T-cell (primary cell): ENCODE measurements at regions not wholly inside any gene's neighbourhood (a gene's known extent, or its start where the extent isn't known, plus 50 kb on each side); places are given as distances from the start of the nearest gene placed in this dataset.

Experiments
- ATAC-seq, 4 experiments: fragments of 200-7000 bp in 3 of 4; fragments of 150-1000 bp in 1 of 4; cut with Tn5 transposase; replicated peaks in 1 of 4; 1 replicate in 3 of 4; 2 replicates in 1 of 4; pipeline ENCODE4 v1.10.0; 2021; ENCODE audit warnings: moderate library complexity in 3 of 4, mild to moderate bottlenecking in 2 of 4, moderate number of reproducible peaks in 1 of 4
- CTCF ChIA-PET, 2 donors: fragments of 300-600 bp; sonication (Branson Sonifier 250); formaldehyde crosslinking; loops; one replicate each; lab custom pipeline; 2022; ENCODE audit warnings: antibody characterized with exemption in 2 of 2; lab: Charles Lee
- POLR2A ChIA-PET, 2 donors: fragments of 300-600 bp; sonication (Branson Sonifier 250); formaldehyde crosslinking; loops; one replicate each; lab custom pipeline; 2022; ENCODE audit warnings: antibody characterized with exemption in 2 of 2; lab: Charles Lee
- DNase-seq, 35 experiments: peaks; one replicate each; pipeline versions ENCODE4 v3.0.0 to v3.0.0-alpha.2; 2013 to 2023
- H3K27ac ChIP-seq: one replicate; pipeline ENCODE4 v1.5.1; 2013; ENCODE audit warnings: low read length
- H3K27me3 ChIP-seq, 2 experiments: replicated peaks in 1 of 2; 1 replicate in 1 of 2; 2 replicates in 1 of 2; pipeline versions ENCODE4 v1.6.1 to v1.7.0; 2013; ENCODE audit warnings: low read length in 1 of 2, mixed read lengths in 1 of 2; ENCODE audit not compliant: control insufficient read depth in 2 of 2, insufficient read depth in 2 of 2; ENCODE audit errors: extremely low read depth in 1 of 2
- H3K36me3 ChIP-seq, 2 donors: 1 replicate in 1 of 2; 2 replicates in 1 of 2; pipeline versions ENCODE4 v1.6.1 to v1.7.0; 2013; ENCODE audit warnings: low read length in 1 of 2; ENCODE audit not compliant: control insufficient read depth in 2 of 2, insufficient read depth in 1 of 2; ENCODE audit errors: extremely low read depth in 1 of 2
- H3K4me1 ChIP-seq, 2 experiments: 1 replicate in 1 of 2; 2 replicates in 1 of 2; pipeline versions ENCODE4 v1.6.1 to v1.7.0; 2013; ENCODE audit warnings: low read length in 2 of 2, mixed read lengths in 1 of 2; ENCODE audit not compliant: insufficient read depth in 2 of 2, control insufficient read depth in 1 of 2; ENCODE audit errors: extremely low read depth in 1 of 2
- H3K4me3 ChIP-seq, 2 donors: 1 replicate in 1 of 2; 2 replicates in 1 of 2; pipeline versions ENCODE4 v1.5.1 to v1.7.0; 2013; ENCODE audit warnings: mild to moderate bottlenecking in 2 of 2, low read length in 1 of 2, moderate library complexity in 1 of 2; ENCODE audit not compliant: control insufficient read depth in 1 of 2; ENCODE audit errors: extremely low read depth in 1 of 2
- H3K9me3 ChIP-seq: 2 replicates; pipeline ENCODE4 v1.7.0; 2013
- H3K27ac Mint-ChIP-seq, 2 donors: one replicate each; pipeline ENCODE4 v1.8.0; 2020 to 2021; ENCODE audit warnings: mild to moderate bottlenecking in 2 of 2, mixed read lengths in 2 of 2
- H3K27me3 Mint-ChIP-seq, 2 donors: one replicate each; pipeline ENCODE4 v1.8.0; 2021 to 2022; ENCODE audit warnings: mixed read lengths in 2 of 2
- H3K36me3 Mint-ChIP-seq: one replicate; pipeline ENCODE4 v1.8.0; 2021; ENCODE audit warnings: mixed read lengths
- H3K4me1 Mint-ChIP-seq, 3 donors: one replicate each; pipeline ENCODE4 v1.8.0; 2020 to 2022; ENCODE audit warnings: mixed read lengths in 3 of 3, mild to moderate bottlenecking in 1 of 3
- H3K4me3 Mint-ChIP-seq, 3 donors: one replicate each; pipeline ENCODE4 v1.8.0; 2020 to 2022; ENCODE audit warnings: mild to moderate bottlenecking in 3 of 3, mixed read lengths in 3 of 3, moderate library complexity in 3 of 3
- H3K9me3 Mint-ChIP-seq, 3 donors: one replicate each; pipeline ENCODE4 v1.8.0; 2020 to 2022; ENCODE audit warnings: mixed read lengths in 3 of 3
- WGBS: methylation state at CpG from one replicate; pipeline ENCODE4 v1.1.5; 2013; ENCODE audit warnings: missing lambda C conversion rate; ENCODE audit not compliant: insufficient coverage; 5-methylcytosine and 5-hydroxymethylcytosine counted together

DNA sequence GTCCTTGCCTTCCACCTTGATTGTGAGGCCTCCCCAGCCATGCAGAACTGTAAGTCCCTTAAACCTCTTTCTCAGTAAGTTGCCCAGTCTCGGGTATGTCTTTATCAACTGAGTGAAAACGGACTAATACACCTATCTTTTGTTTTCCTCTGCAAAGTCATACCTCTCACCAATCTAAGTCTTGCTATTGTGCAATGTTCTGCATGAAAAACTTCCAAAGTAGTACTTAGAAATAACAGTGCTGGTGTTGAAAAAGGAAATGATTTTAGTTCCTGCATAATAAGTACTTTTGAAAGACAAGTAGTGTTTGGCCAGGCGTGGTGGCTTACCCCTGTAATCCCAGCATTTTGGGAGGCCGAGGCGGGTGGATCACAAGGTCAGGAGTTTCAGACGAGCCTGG lies 573.5 kb downstream of the ANKRD50 start:
- no peak for ATAC-seq
- Histone ChIP-seq H3K4me1 (no peaks in the 10 kb centered on the region), H3K4me3 (no peak overlapping the region), H3K27me3 (no peaks in the 10 kb centered on the region), H3K27ac (no peak overlapping the region), H3K9me3 (no peaks in the 10 kb centered on the region), H3K36me3 (no peaks in the 10 kb centered on the region)
- Mint-ChIP-seq H3K27me3 (no peaks in the 10 kb centered on the region), H3K27ac (no peak overlapping the region), H3K4me1 (no peaks in the 10 kb centered on the region), H3K4me3 (no peak overlapping the region), H3K9me3 (peaks cover 1 to 8% (median 8%) of the 10 kb centered on the region in 3 donors), H3K36me3 (no peaks in the 10 kb centered on the region)
- CTCF ChIA-PET, result no interaction called here
- DNase-seq, result no peak
- POLR2A ChIA-PET, result no interaction called here
- WGBS, result 70% methylated on average over 2 of the region's 6 CpGs

DNA sequence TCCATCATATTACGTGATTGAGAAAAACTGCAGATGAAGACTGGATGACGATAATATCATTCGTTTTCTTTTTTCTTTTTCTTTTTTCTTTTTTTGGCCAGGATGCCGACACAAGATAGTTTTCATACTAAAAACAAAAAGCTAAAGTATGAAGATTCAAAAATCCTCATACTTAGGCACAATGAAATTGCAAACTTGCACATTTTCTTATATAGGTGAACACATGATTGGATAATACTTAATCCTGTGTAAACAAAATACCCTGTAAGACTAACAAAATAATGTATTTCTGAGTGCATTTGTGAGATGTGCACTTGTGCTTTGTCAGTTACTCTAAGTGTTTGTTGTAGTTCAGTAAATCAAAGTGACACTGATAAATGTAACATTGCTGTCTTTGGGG lies 568.9 kb downstream of the ANKRD50 start:
- no peaks in the 10 kb centered on the region for H3K27me3 ChIP-seq
- H3K27me3 Mint-ChIP-seq, result no peaks in the 10 kb centered on the region
- H3K4me1 ChIP-seq, result no peaks in the 10 kb centered on the region
- POLR2A ChIA-PET, result no interaction called here
- H3K9me3 Mint-ChIP-seq, result peaks cover 1 to 5% (median 4%) of the 10 kb centered on the region in 3 donors
- ATAC-seq (no peak), DNase-seq (no peak)
- no peak overlapping the region for H3K27ac Mint-ChIP-seq
- no peaks in the 10 kb centered on the region for H3K9me3 ChIP-seq
- no peak overlapping the region for H3K4me3 Mint-ChIP-seq
- no peaks in the 10 kb centered on the region for H3K4me1 Mint-ChIP-seq
- H3K27ac ChIP-seq, result no peak overlapping the region
- CTCF ChIA-PET, result no interaction called here
- H3K36me3 ChIP-seq, result no peaks in the 10 kb centered on the region
- H3K4me3 ChIP-seq, result no peak overlapping the region
- WGBS, result no CpG with 5 or more reads among the region's 4 CpGs
- H3K36me3 Mint-ChIP-seq, result no peaks in the 10 kb centered on the region

GRCh38 chr4:124144238-124144654 lies 568.3 kb downstream of the ANKRD50 start:
- Histone ChIP-seq H3K4me3 (no peak overlapping the region), H3K27ac (no peak overlapping the region), H3K27me3 (no peaks in the 10 kb centered on the region), H3K9me3 (no peaks in the 10 kb centered on the region), H3K4me1 (no peaks in the 10 kb centered on the region), H3K36me3 (no peaks in the 10 kb centered on the region)
- Mint-ChIP-seq H3K36me3 (no peaks in the 10 kb centered on the region), H3K4me1 (no peaks in the 10 kb centered on the region), H3K27me3 (no peaks in the 10 kb centered on the region), H3K9me3 (peaks cover 0 to 5% (median 1%) of the 10 kb centered on the region in 3 donors), H3K4me3 (no peak overlapping the region), H3K27ac (no peak overlapping the region)
- POLR2A ChIA-PET, result no interaction called here
- ATAC-seq (no peak), DNase-seq (no peak)
- 80% methylated on average over 1 of the region's 4 CpGs for WGBS
- CTCF ChIA-PET, result no interaction called here

DNA sequence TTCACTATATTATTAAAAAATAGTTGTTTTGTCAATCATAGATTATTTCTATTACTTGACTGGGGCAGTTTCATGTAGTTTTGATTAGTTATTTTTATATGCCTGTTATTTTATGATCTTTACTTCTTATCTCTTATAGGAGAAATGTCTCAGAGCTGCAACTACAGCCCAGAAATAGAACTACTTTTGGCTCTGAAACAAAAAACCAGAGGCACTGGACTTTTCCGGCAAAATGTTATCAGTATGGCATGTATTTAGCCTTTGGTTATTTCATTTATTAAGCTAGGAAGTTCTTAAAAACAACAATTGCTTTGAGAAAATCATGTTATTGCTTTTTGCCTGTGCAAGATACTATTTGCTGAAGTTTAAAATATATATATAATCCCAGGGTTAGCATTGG lies 566.5 kb downstream of the ANKRD50 start:
- Histone ChIP-seq H3K4me1 (no peaks in the 10 kb centered on the region), H3K9me3 (no peaks in the 10 kb centered on the region), H3K27ac (no peak overlapping the region), H3K4me3 (no peak overlapping the region), H3K27me3 (no peaks in the 10 kb centered on the region), H3K36me3 (no peaks in the 10 kb centered on the region)
- Mint-ChIP-seq H3K27ac (no peak overlapping the region), H3K27me3 (no peaks in the 10 kb centered on the region), H3K36me3 (no peaks in the 10 kb centered on the region), H3K9me3 (peaks cover 0 to 5% (median 0%) of the 10 kb centered on the region in 3 donors), H3K4me1 (no peaks in the 10 kb centered on the region), H3K4me3 (no peak overlapping the region)
- CTCF ChIA-PET, result no interaction called here
- ATAC-seq, result no peak
- WGBS, result no CpG with 5 or more reads among the region's 1 CpG
- POLR2A ChIA-PET, result no interaction called here
- DNase-seq, result no peak

GRCh38 chr4:124151031-124151430 lies 561.5 kb downstream of the ANKRD50 start:
- no peaks in the 10 kb centered on the region for H3K4me1 ChIP-seq
- ChIA-PET POLR2A (no interaction called here), CTCF (no interaction called here)
- Mint-ChIP-seq H3K27me3 (no peaks in the 10 kb centered on the region), H3K27ac (no peak overlapping the region), H3K9me3 (no peaks in the 10 kb centered on the region), H3K4me1 (no peaks in the 10 kb centered on the region), H3K4me3 (no peak overlapping the region), H3K36me3 (no peaks in the 10 kb centered on the region)
- no peaks in the 10 kb centered on the region for H3K9me3 ChIP-seq
- no peaks in the 10 kb centered on the region for H3K36me3 ChIP-seq
- no peak for DNase-seq
- WGBS, result no CpG with 5 or more reads among the region's 2 CpGs
- no peak overlapping the region for H3K4me3 ChIP-seq
- no peak overlapping the region for H3K27ac ChIP-seq
- no peak for ATAC-seq
- no peaks in the 10 kb centered on the region for H3K27me3 ChIP-seq

- Histone ChIP-seq H3K4me1 (no peaks in the 10 kb centered on the region), H3K27ac (no peak overlapping the region), H3K27me3 (no peaks in the 10 kb centered on the region), H3K9me3 (no peaks in the 10 kb centered on the region), H3K4me3 (no peak overlapping the region), H3K36me3 (no peaks in the 10 kb centered on the region)
- ATAC-seq, result no peak
- Mint-ChIP-seq H3K9me3 (no peaks in the 10 kb centered on the region), H3K36me3 (no peaks in the 10 kb centered on the region), H3K4me1 (no peaks in the 10 kb centered on the region), H3K27ac (no peak overlapping the region), H3K4me3 (no peak overlapping the region), H3K27me3 (no peaks in the 10 kb centered on the region)
- 27% methylated on average over 5 of the region's 8 CpGs for WGBS
- ChIA-PET CTCF (no interaction called here), POLR2A (no interaction called here)
- DNase-seq, result no peak
Observed at GRCh38 chr4:124152132-124152531, 560.4 kb downstream of the ANKRD50 start.

DNA sequence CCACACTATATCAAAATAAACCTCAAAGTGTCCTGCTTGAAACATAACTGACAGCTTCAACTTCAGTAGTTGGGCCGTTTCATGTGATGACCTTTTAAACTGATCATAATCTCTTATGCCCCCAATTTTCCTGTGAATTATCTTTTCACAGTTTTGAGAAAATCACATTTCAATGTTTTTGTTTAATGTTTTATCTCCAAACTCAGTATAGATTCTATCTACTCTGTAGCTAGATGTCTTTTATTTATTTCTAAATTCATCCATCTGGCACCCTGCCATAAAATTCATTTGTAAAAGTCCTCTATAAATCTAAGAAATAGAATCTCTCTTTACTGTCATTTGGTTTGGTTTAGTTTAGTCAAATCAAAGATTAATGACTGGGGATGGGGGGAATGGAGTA lies 557.3 kb downstream of the ANKRD50 start:
- WGBS, result no CpG with 5 or more reads among the region's 1 CpG
- Mint-ChIP-seq H3K27me3 (no peaks in the 10 kb centered on the region), H3K36me3 (no peaks in the 10 kb centered on the region), H3K4me1 (no peaks in the 10 kb centered on the region), H3K27ac (no peak overlapping the region), H3K4me3 (no peak overlapping the region), H3K9me3 (no peaks in the 10 kb centered on the region)
- H3K4me3 ChIP-seq, result no peak overlapping the region
- no peaks in the 10 kb centered on the region for H3K9me3 ChIP-seq
- ChIA-PET POLR2A (no interaction called here), CTCF (interaction anchor here in 1 of 2 donors (0.7 kb wide), 1 partner anchor 306 kb away, joined by 3 read pairs; no protein-coding TSS in a partner anchor)
- H3K27me3 ChIP-seq, result no peaks in the 10 kb centered on the region
- no peaks in the 10 kb centered on the region for H3K4me1 ChIP-seq
- H3K27ac ChIP-seq, result no peak overlapping the region
- ATAC-seq, result no peak
- no peak for DNase-seq
- H3K36me3 ChIP-seq, result no peaks in the 10 kb centered on the region
